Ascending aorta (tissue), 2 donors: ENCODE measurements at regions not wholly inside any gene's neighbourhood (a gene's known extent, or its start where the extent isn't known, plus 50 kb on each side); places are given as distances from the start of the nearest gene placed in this dataset.

Source experiments
- DNase-seq, 2 donors: peaks; one replicate each; pipeline ENCODE4 v3.0.0-alpha.2; 2019; ENCODE audit warnings: low spot score in 2 of 2
- H3K27ac ChIP-seq, 2 donors: fragments of 200-600 bp; sonication (generic); one replicate each; pipeline ENCODE4 v1.5.1; 2016 to 2017; ENCODE audit warnings: mild to moderate bottlenecking in 1 of 2
- H3K27me3 ChIP-seq: fragments of 200-600 bp; sonication (generic); one replicate; pipeline ENCODE4 v1.5.1; 2017
- H3K36me3 ChIP-seq, 2 donors: fragments of 200-600 bp; sonication (generic); one replicate each; pipeline ENCODE4 v1.5.1; 2016
- H3K4me1 ChIP-seq, 2 donors: fragments of 200-600 bp; sonication (generic); one replicate each; pipeline ENCODE4 v1.5.1; 2016 to 2017; ENCODE audit warnings: mild to moderate bottlenecking in 1 of 2
- H3K4me3 ChIP-seq, 2 donors: fragments of 200-600 bp; sonication (generic); one replicate each; pipeline ENCODE4 v1.5.1; 2016 to 2017; ENCODE audit warnings: mild to moderate bottlenecking in 1 of 2
- H3K9me3 ChIP-seq, 2 donors: fragments of 200-600 bp; sonication (generic); one replicate each; pipeline ENCODE4 v1.5.1; 2016
- CTCF ChIP-seq, 3 experiments: fragments of 200-600 bp in 2 of 3; fragments of 450-650 bp in 1 of 3; sonication (generic) in 2 of 3; IDR thresholded peaks; one replicate each; pipeline ENCODE4 v1.5.1; 2016 to 2019; ENCODE audit warnings: antibody characterized with exemption in 3 of 3, mild to moderate bottlenecking in 1 of 3, moderate library complexity in 1 of 3
- intact Hi-C: fragments of 100-400 bp; cut with DNase I; formaldehyde crosslinking; loops from one replicate; pipeline ENCODE4 v1.15.1; 2023

GRCh38 chr4:107404591-107405300 lies 315.3 kb downstream of the PAPSS1 start:
- no peak overlapping the region for H3K27ac ChIP-seq
- intact Hi-C loops, result no loop called here
- no peak for TF ChIP-seq CTCF (IDR thresholded peaks at IDR 0.05)

GRCh38 chr4:107402291-107402690 lies 317.7 kb downstream of the PAPSS1 start:
- no peak for TF ChIP-seq CTCF (IDR thresholded peaks at IDR 0.05)
- intact Hi-C loops, result no loop called here
- Histone ChIP-seq H3K27me3 (no peaks in the 10 kb centered on the region), H3K4me3 (no peak overlapping the region), H3K27ac (no peak overlapping the region), H3K4me1 (no peaks in the 10 kb centered on the region), H3K36me3 (no peaks in the 10 kb centered on the region), H3K9me3 (no peaks in the 10 kb centered on the region)
- DNase-seq, result no peak

More at GRCh38 chr4:107404591-107405300, 315.3 kb downstream of the PAPSS1 start:
- Histone ChIP-seq H3K36me3 (no peaks in the 10 kb centered on the region), H3K27me3 (no peaks in the 10 kb centered on the region), H3K4me3 (no peak overlapping the region), H3K9me3 (no peaks in the 10 kb centered on the region), H3K4me1 (no peaks in the 10 kb centered on the region)
- DNase-seq, result no peak

- Histone ChIP-seq H3K4me1 (peaks cover 0 to 3% of the 10 kb centered on the region in 2 donors), H3K9me3 (no peaks in the 10 kb centered on the region), H3K36me3 (no peaks in the 10 kb centered on the region), H3K27me3 (no peaks in the 10 kb centered on the region), H3K27ac (no peak overlapping the region), H3K4me3 (no peak overlapping the region)
- no peak for TF ChIP-seq CTCF (IDR thresholded peaks at IDR 0.05)
- intact Hi-C loops, result no loop called here
- no peak for DNase-seq
Measured at GRCh38 chr4:107392951-107393350, 327.1 kb downstream of the PAPSS1 start.

GRCh38 chr4:107392380-107392779 lies 327.7 kb downstream of the PAPSS1 start:
- Histone ChIP-seq H3K27ac (no peak overlapping the region), H3K4me3 (no peak overlapping the region), H3K9me3 (no peaks in the 10 kb centered on the region), H3K36me3 (no peaks in the 10 kb centered on the region), H3K4me1 (peaks cover 0 to 3% of the 10 kb centered on the region in 2 donors), H3K27me3 (no peaks in the 10 kb centered on the region)
- no peak for DNase-seq
- TF ChIP-seq CTCF (IDR thresholded peaks at IDR 0.05), result no peak
- intact Hi-C loops, result no loop called here

- Histone ChIP-seq H3K4me1 (peaks cover 0 to 3% of the 10 kb centered on the region in 2 donors), H3K9me3 (no peaks in the 10 kb centered on the region), H3K27ac (no peak overlapping the region), H3K36me3 (no peaks in the 10 kb centered on the region), H3K27me3 (no peaks in the 10 kb centered on the region), H3K4me3 (no peak overlapping the region)
- no peak for DNase-seq
- no peak for TF ChIP-seq CTCF (IDR thresholded peaks at IDR 0.05)
- intact Hi-C loops, result no loop called here
Measured at GRCh38 chr4:107391630-107392028, 328.4 kb downstream of the PAPSS1 start.
